ENCODE measurements at regions not wholly inside any gene's neighbourhood (a gene's known extent, or its start where the extent isn't known, plus 50 kb on each side); places are given as distances from the start of the nearest gene placed in this dataset.

GRCh38 chr5:108487951-108488350, 106.1 kb upstream of the FBXL17 start:
- TF ChIP-seq FOS (IDR thresholded peaks at IDR 0.05; ENCODE audit: borderline replicate concordance, insufficient read depth, low read length), result no peak
- no peak for TF ChIP-seq POLR2AphosphoS5 (IDR thresholded peaks at IDR 0.05; ENCODE audit: insufficient read depth, low read depth, low read length)
- TF ChIP-seq CTCF (IDR thresholded peaks at IDR 0.05; ENCODE audit: extremely low read depth in 1 of 2, insufficient read depth in 1 of 2, low read depth in 1 of 2, low read length in 2 of 2), result no peak
- no peak for TF ChIP-seq EZH2 (IDR thresholded peaks at IDR 0.05; ENCODE audit: borderline replicate concordance, low read depth, low read length, severe bottlenecking)
- TF ChIP-seq POLR2A (IDR thresholded peaks at IDR 0.05; ENCODE audit: low read depth, low read length), result no peak
- TF ChIP-seq JUN (IDR thresholded peaks at IDR 0.05; ENCODE audit: borderline replicate concordance, insufficient read depth, insufficient read length, low read depth), result no peak

Measured in endothelial cell of umbilical vein (primary cell).